GM10266 (cell line): ENCODE measurements at regions not wholly inside any gene's neighbourhood (a gene's known extent, or its start where the extent isn't known, plus 50 kb on each side); places are given as distances from the start of the nearest gene placed in this dataset.

Experiments used
- DNase-seq: peaks from one replicate; pipeline ENCODE4 v3.0.0; 2012; ENCODE audit errors: extremely low spot score
- CTCF ChIP-seq: IDR thresholded peaks from 2 replicates; pipeline ENCODE4 v1.5.1; 2012; ENCODE audit warnings: mild to moderate bottlenecking, low read depth; ENCODE audit not compliant: control insufficient read depth, insufficient read depth; ENCODE audit errors: missing control alignments

- no peak for DNase-seq
- TF ChIP-seq CTCF = no peak
Observed at GRCh38 chr5:6181871-6182270, 196.5 kb downstream of the MED10 start.

- no peak for DNase-seq
- no peak for TF ChIP-seq CTCF
Observed at GRCh38 chr5:6181147-6181729, 197.1 kb downstream of the MED10 start.

- DNase-seq = no peak
- no peak for TF ChIP-seq CTCF
Observed at GRCh38 chr5:6180231-6180872, 198.0 kb downstream of the MED10 start.

GRCh38 chr5:6178846-6179532 is 199.4 kb downstream of the MED10 start:
- TF ChIP-seq CTCF = no peak
- no peak for DNase-seq

GRCh38 chr5:6177926-6178325 is 200.4 kb downstream of the MED10 start:
- DNase-seq = no peak
- TF ChIP-seq CTCF = no peak

- TF ChIP-seq CTCF = no peak
- no peak for DNase-seq
Observed at GRCh38 chr5:6176102-6176693, 202.1 kb downstream of the MED10 start.
